Superior temporal gyrus (tissue), 1 donor: ENCODE measurements at regions not wholly inside any gene's neighbourhood (a gene's known extent, or its start where the extent isn't known, plus 50 kb on each side); places are given as distances from the start of the nearest gene placed in this dataset.
"Not testable (repeated sequence)": the region's sequence is repeated elsewhere in the genome, so short reads cannot be mapped to it uniquely, and the experiment has no call there.

Experiments used
- DNase-seq: peaks from one replicate; pipeline ENCODE4 v3.0.0-alpha.2; 2016; ENCODE audit errors: extremely low spot score

- no peak for DNase-seq
Observed at GRCh38 chr21:25243808-25244207, 363.5 kb downstream of the MRPL39 start.

- DNase-seq, result no peak
Observed at GRCh38 chr21:25240974-25241373, 366.3 kb downstream of the MRPL39 start.

- DNase-seq, result no peak
Observed at GRCh38 chr21:25234857-25235801, 372.2 kb downstream of the MRPL39 start.

GRCh38 chr21:25220954-25221353 lies 386.3 kb downstream of the MRPL39 start:
- DNase-seq, result no peak

- DNase-seq, result no peak
Observed at GRCh38 chr21:25220169-25220568, 387.1 kb downstream of the MRPL39 start.

GRCh38 chr21:25215698-25216384 lies 391.4 kb downstream of the MRPL39 start:
- no peak for DNase-seq

- DNase-seq, result no peak
Observed at GRCh38 chr21:25214676-25215075, 392.6 kb downstream of the MRPL39 start.

GRCh38 chr21:25199944-25200343 lies 407.3 kb downstream of the MRPL39 start:
- no peak for DNase-seq

GRCh38 chr21:25191141-25191540 lies 416.1 kb downstream of the MRPL39 start:
- no peak for DNase-seq

GRCh38 chr21:25189497-25189896 lies 417.8 kb downstream of the MRPL39 start:
- no peak for DNase-seq

- DNase-seq, result no peak
Observed at GRCh38 chr21:25188677-25189079, 418.6 kb downstream of the MRPL39 start.

- DNase-seq, result no peak
Observed at GRCh38 chr21:25186273-25186672, 421.0 kb downstream of the MRPL39 start.

GRCh38 chr21:25183577-25183976 lies 423.7 kb downstream of the MRPL39 start:
- no peak for DNase-seq

- DNase-seq, result not testable (repeated sequence)
Observed at GRCh38 chr21:25181690-25182089, 425.6 kb downstream of the MRPL39 start.

- no peak for DNase-seq
Observed at GRCh38 chr21:25179116-25179515, 428.2 kb downstream of the MRPL39 start.

GRCh38 chr21:25176637-25177412 lies 430.5 kb downstream of the MRPL39 start:
- DNase-seq, result no peak

GRCh38 chr21:25175938-25176337 lies 431.3 kb downstream of the MRPL39 start:
- DNase-seq, result no peak

GRCh38 chr21:25171438-25171837 lies 435.8 kb downstream of the MRPL39 start:
- DNase-seq, result no peak

GRCh38 chr21:25170681-25171080 lies 436.6 kb downstream of the MRPL39 start:
- DNase-seq, result no peak

- no peak for DNase-seq
Observed at GRCh38 chr21:25169370-25169769, 437.9 kb downstream of the MRPL39 start.

GRCh38 chr21:25166904-25167303 lies 440.4 kb downstream of the MRPL39 start:
- DNase-seq, result not testable (repeated sequence)

- no peak for DNase-seq
Observed at GRCh38 chr21:25161571-25161970, 445.7 kb downstream of the MRPL39 start.
